Inferior parietal cortex (tissue), 1 donor: ENCODE measurements at regions not wholly inside any gene's neighbourhood (a gene's known extent, or its start where the extent isn't known, plus 50 kb on each side); places are given as distances from the start of the nearest gene placed in this dataset.
A peak's percentile ranks its signal among the peaks of the same experiment; 100 is the strongest.

Source experiments
- DNase-seq: peaks from one replicate; pipeline ENCODE4 v3.0.0-alpha.2; 2016; ENCODE audit errors: extremely low spot score

DNA sequence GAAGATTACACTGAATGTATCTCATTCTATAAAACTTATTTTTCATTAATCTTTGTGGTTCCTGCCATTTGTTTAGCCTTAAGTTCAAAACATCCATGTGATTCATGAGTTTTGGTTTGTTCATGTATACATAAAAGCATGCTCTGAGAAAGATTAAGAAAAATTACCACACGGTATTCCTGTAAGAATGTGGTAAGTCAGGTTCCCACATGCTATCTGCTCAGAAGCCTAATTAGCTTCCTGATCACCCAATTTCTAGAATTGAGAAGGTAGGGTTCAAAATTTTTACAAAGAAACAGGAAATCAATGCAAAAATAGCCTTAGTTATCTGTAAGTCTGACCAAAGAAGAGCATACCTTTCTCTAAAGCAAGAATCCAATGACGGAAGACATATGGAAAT, 241.6 kb upstream of the VRK2 start:
- DNase-seq = no peak

DNA sequence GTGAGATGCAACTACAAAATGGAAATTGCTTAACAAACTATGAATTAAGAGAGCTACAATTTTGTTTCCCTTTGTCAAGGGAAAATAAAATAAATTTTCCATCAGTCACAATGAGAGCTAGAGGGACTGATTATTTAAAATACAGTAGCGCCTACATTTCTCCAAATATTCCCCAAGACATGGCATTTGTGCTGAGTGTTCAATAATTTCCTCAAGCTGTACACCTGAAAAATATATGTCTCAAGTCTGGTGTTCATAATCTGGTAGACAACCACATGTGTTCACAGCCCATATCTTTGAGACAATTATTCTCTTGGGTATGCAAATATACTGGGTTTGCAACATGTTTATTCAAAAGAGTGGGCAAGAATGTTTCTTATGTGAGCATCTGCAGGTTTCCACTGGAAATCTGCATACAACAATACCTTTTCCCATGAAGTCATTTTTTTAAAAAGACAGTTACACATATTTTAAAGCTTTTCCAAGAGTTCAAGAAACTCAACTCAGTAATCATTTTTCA, 240.1 kb upstream of the VRK2 start:
- no peak for DNase-seq

DNA sequence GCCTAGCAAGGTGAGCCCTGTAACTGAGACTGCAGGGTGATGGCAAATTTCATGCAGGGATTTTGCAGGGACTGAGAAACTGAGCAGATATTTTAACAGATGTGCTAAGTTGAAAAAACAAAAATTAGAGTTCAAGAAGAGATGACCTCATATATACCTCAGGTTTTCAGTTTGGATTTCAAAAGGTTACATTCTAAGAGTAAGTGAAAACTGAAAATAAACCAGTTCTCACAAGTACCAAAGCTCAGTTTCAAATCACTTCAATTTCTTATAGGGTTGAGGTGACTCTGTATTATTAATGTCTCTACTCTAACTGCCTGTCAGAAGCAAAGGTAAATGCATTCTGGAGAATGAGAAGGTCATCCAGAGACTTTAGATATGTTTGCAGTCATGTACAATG, 237.4 kb upstream of the VRK2 start:
- no peak for DNase-seq

DNA sequence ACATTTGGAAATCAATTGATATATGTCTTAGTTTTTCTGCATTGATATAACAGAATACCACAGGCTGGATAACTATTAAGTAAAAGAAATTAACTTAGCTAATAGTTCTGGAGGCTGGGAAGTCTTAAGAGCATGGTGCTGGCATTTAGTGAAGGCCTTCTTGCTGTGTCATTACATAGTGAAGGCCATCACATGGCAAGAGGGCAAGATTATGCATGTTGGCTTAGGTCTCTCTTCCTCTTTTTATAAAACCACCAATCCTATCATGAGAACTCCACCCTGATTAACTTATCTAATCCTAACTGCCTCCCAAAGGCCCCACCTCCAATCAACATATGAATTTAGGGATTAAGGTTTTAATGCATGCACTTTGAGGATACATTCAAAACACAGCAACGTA, 225.5 kb upstream of the VRK2 start:
- DNase-seq = no peak

DNA sequence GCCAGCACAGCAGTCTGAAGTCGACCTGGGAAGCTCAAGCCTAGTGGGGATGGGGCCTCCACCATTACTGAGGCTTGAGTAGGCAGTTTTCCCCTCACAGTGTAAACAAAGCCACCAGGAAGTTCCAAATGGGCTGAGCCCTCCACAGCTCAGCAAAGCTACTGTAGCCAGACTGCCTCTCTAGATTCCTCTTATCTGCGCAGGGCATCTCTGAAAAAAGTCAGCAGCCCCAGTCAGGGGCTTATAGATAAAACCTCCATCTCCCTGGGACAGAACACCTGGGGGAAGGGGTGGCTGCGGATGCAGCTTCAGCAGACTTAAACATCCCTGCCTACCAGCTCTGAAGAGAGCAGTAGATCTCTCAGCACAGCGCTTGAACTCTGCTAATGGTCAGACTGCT, 218.4 kb upstream of the VRK2 start:
- DNase-seq = no peak

DNA sequence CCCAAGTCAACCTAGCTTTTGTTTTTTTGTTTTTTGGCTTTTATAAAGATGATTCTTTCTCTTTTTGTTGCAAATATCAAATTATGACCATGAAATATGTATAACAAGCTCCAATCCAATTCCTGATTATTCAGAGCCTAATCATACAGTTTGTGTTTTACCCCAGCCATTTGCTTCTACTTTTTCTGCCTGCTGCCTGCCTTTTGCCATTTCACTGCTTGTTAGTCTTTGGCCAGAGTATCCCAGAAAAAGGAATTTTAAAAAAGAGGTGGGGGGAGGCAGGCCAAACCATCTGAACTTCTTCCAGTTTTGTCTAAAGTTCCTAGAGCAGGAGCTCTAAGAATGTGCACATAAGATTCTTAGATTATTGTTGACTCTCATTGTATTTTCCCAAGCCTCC, 211.9 kb upstream of the VRK2 start:
- DNase-seq = no peak

DNA sequence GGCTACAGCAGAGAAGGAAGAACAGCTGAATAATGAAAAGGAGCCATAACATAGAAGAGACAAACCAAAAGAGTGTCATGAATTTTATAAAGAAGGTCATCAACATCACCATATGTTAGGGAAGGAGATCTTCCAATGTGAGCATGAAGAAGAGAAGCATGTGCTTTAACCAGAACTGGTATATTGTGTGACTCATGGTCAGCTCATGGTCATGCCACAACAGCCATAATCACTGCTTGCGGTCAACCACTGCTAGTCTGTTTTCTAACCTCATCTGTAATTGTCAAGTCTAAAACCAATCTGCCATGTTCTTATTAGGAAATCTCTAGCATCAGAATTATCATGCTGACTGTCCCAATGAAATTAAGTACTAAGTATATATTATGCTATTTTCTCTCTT, 204.1 kb upstream of the VRK2 start:
- no peak for DNase-seq

DNA sequence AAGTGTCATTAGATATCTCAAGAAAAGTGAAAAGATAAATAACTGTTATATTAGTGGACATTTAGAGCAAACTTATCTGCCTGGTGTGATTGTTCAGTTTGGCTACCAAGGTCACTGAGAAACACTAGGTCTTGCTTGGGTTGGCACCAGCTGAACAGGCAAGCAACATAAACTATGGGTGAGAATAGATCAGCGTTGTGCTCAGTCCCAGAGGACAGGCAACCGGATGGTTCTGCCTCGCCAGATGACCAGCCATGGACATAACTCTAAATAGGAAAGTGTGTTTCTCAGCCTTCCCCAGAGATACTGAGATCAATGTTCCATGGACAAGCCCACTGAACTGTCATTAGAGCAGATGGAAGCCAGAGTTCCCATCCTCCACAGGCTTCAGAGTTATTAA, 203.4 kb upstream of the VRK2 start:
- no peak for DNase-seq

DNA sequence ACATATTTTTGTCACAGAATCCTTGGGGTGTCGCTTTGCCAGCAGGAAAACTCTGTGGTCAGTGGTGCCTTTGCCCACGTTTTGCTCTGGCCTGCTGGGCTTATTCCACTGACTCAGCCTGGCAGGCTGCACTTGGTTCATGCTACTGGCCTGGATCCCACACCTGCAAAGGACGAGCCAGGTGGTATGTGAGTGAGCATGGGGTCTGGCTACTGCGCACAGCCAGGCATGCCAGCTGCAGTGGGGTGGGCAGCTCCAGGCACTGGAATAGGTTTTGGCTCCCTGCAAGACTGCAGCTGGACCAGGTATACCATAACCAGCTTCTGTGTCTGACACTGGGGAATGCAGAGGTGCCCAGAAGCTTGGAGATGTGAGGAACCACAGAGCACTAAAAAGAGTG, 197.9 kb upstream of the VRK2 start:
- no peak for DNase-seq

DNA sequence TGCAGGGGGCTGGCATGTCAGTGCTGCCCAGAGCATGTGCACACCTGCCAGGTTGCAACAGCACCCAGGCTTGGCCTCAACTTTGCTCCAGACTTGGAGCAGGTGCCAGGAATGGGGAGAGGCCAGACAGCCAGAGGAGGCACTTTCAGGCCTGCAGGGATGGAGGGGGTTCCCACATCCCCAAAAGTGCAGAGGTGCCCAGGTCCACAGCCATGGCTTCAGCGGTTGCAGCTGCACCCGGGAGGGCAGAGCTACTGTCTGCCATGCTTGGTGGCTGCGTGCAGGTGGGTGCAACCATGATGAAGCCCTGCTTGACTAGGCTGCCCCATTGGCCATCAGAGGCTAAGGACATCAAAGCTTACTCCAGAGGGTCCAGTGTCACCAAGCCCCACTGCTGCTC, 196.8 kb upstream of the VRK2 start:
- DNase-seq = no peak

DNA sequence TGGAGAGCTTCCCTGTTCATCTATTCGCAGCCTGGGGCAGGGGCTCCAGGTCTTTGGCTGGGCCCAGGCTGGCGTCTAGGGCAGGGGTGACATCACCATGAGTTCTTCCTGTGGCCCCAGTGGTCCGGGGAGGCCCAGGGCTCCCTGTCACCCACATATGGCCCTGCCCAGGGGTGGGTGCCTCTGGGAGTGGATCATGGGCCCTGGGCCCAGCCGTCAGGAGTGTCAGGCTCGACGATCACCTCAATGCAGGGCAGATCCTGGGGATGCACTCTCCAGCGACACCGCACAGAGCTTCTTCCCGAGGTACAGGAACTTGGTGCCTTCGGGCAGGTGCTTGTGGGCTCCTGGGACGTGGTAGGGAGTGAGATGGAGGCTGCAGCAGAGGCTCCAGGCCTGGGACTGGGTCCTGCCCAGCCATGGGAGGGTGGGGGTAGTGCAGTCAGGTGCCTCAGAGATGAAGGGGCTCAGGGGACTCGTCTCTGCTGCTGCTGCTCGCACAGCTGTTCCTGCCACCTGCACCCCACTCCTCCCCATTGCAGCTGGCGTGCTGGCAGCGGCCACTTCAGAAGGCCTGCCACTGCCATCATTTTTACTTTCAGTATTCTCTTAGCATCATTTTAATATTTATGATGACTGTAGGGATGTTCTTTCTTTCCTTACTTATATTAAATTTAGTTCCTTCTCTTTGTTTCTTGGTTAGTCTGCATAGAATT, 196.0 kb upstream of the VRK2 start:
- DNase-seq = no peak

DNA sequence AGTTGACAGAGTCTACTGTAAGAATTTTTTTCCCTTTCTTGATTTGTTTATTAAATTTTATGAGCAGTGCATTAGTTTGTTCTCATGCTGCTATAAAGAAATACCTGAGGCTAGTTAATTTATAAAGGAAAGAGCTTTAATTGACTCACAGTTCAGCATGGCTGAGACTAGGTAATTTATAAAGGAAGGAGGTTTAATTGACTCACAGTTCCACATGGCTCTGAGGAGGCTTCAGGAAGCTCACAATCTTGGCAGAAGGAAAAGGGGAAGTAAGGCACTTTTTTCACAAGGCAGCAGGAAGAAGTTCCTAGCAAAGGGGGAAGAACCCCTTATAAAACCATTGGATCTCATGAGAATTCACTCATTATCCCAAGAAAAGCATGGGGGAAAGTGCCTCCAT, 191.4 kb upstream of the VRK2 start:
- DNase-seq = no peak

DNA sequence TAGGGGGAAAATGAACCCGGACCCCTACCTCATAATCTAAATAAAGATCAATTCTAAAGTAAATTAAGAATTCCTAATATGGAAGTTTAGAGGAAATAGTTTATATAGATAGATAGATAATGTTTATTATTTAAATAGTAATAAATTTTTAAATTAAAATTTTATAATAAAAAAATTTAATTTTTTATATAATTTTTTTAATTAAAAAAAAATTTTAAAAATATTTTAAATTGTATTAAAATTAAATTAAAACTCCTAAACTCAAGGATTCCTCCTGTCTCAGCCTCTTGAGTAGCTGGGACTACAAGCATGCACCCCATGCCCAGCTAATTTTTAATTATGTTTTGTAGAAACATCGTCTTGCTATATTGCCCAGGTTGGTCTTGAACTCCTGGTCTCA, 186.9 kb upstream of the VRK2 start:
- DNase-seq = no peak

DNA sequence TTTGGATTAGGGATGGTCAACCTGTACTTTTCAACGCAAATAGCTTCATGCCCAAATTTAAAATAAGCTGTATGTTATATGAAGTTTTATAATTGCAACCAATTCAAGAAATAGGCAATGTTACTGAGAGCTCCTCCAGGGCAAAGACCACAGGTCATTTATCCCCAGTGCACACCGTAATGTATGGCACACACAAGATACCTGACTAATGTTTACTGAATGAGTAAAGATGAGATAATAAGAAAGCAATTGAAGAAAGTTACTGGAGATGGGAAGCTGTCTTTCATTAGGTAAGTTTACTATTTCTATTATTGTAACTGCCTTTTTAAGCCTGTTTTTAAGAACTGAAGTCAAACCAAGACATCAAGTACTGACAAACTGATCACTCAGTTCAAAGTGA, 184.5 kb upstream of the VRK2 start:
- no peak for DNase-seq

DNA sequence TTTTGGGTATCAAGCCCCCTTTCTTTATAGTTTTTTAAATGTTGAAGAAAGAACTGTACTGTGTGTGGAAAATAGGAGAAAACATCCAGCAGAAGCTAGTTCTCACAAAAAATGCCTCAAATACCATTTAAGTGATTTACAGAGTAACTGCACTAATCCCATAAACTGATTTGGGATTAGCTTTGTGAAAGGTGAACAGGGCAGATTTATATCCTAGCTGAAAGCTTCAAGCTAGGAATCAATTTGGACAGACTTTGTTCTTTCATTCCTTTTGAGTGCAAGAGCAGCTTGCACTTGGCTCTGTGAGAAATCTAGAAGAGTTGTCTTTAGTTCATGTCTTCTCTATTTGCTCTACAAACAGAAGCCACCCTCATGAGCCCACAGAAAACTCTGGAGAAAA, 183.9 kb upstream of the VRK2 start:
- DNase-seq = no peak

DNA sequence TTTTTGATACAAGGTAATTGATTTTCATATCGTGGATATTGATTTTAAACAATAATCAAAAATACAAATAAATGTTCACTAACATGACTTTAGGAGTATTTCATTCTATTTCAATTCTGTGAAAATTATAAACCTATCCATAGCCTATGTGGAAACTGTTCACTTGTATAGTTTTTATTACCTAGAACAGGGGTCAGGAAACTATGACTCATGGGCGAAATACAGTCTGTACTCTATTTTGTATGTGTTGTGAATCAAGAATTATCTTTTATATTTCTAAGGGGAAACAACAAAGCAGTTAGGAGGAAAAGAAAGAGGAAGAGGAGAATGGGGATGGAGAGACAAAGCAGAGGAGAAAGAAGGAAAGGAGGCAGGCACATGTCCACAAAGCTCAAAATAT, 181.7 kb upstream of the VRK2 start:
- no peak for DNase-seq

DNA sequence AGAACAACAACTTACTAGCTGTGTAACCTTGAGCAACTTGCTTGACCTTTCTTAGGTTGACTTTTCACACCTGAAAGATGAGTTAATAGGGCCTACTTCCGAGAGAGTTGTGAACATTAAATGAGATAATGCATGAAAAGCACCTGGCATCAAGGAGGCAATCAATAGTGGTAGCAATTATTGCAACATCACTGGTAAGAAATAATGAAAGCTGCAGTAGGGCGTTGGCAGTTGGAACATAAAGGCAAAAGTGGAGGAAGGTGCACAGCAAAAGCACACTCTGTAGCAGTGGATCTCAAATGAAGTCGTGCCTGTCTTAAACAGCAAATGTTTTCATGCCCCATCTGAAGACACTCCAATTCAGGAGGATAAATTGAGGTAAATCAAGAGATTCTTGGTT, 178.9 kb upstream of the VRK2 start:
- no peak for DNase-seq

DNA sequence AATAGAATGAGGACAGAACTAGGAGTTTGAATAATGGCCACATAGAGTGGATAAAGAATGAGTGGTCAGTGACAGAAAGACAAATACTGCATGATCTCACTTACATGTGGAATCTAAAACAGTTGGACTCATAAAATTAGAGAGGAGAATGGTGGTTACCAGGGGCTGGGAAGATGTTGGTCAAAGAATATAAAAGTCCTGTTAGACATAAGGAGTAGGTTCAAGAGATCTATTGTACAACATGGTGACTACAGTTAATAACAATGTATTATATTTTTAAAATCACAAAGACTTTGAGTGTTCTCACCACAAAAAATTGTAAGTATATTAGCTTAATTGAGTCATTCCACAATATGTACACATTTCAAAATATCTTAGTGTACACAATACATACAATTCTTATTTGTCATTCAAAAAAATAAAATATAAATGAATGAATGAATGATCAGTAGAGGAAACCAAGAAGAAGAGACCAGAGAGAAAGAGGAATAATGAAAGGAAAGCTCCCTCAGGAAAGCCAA, 177.9 kb upstream of the VRK2 start:
- no peak for DNase-seq

DNA sequence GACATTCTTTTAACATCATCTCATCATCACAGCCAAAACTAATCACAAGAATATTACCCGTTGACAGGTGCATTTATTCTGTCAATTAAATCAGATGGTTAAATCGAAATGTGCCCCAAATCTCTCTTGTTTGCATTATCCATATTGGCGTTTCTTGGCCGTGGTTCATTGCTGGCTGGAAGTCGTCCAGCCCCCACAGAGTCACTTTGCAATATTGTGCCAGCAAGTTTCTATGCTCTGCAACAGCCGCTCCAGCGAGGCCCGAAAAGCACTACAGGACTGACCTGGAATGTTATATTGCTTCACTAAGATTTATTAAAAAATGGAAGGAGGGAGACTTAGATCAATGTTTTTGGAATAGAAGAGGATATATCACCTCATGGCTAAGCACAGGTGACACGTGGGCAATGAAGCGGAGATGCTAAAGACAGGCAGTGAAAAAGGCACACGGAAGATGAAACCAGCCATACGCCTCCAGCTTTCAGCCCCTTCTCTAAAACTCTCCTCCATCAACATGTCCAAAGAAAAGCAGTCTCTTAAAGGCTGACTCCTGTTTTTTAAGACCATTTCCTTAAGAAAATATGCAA, 176.8 kb upstream of the VRK2 start:
- DNase-seq = peak; percentile 4

DNA sequence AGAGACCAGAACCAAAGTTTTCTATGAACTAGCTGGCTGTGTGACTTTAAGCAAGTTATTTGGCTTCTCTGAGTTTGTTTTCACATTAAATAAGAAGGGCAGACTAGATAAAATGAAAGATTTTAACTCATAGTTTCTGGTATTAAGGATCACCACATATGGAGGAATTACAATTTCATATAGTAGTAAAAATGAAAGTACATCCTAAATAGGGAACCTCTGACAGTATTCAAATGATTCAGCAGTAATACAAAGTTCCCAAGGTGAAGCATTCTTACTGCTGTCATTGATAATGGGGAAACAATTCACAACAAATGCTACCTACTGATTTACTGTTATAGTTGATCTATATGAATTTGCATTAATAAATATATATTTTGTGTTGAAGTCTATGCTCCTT, 170.3 kb upstream of the VRK2 start:
- no peak for DNase-seq

DNA sequence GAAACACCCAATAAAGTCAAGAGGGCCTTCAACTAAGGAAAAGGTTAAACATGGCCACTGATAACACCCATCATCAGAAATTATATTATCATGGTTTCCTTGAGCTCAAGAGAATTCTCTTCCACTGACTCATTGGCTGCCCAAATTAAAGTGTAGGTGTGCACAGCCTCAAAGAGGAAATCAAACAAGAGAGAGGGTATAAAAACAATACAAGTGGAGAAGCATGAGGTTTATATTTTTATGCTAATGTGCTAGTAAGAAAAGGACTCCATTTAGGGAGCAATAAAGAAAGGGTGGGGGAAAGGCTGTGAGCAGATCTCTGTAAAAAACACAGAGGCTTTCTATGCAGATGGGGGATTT, 168.8 kb upstream of the VRK2 start:
- DNase-seq = no peak

DNA sequence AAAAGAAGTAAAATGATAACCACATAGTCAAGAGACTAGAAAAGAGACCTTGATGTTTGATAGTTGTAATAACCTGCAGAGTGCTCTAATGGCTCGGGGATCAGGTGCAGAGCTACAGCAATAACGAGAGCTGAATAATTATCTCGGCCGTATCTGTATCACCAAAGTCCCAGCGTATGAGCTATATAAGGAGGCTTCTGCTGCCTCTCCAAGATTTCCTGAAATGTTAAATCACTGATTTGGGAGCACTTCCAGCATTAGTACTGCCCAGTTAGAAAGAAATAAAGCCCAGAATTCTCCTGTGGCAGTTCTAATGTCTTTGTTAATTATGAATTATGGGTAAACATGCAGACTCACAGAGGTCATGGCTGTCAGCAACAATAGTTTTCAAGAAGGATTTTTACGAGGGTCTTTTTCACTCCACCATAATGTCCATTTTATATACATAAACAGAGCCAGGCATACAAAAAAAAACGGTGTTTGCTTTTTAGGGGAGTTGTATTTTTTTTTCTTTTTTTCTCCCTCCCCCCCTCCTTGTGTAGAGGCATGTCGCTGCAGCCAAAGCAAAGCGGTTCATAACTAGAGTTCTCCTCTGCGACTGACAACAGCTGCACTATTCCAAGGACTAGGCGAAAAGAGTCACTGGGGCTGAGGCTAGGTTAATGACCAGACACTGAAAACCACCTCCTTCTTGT, 168.3 kb upstream of the VRK2 start:
- DNase-seq = no peak

DNA sequence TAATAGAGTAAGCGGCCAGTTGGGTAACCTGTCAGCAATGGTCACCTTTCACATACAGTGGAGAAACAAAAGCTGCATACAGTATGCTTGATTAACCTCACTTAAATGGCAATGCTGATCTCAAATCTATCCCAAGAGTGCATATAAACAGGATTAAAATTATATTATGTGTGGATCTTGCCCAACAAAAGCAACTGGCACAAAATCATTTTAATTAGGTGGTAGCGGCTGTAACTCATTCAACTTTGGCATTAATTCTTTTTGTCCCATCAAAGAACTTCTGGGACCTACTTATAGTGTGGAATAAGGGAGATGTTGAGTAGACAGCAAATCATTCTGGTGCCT, 167.8 kb upstream of the VRK2 start:
- no peak for DNase-seq
